Glutamatergic neuron (in vitro differentiated cells): ENCODE measurements at regions not wholly inside any gene's neighbourhood (a gene's known extent, or its start where the extent isn't known, plus 50 kb on each side); places are given as distances from the start of the nearest gene placed in this dataset.

ENCODE experiments used
- DNase-seq: peaks from one replicate; pipeline ENCODE4 v3.0.0; 2022
- H3K27ac Mint-ChIP-seq: one replicate; pipeline ENCODE4 v1.8.0; 2020; ENCODE audit warnings: mild to moderate bottlenecking, mixed read lengths, inconsistent platforms; ENCODE audit not compliant: unreplicated experiment
- H3K27me3 Mint-ChIP-seq: one replicate; pipeline ENCODE4 v1.8.0; 2020; ENCODE audit warnings: mild to moderate bottlenecking, moderate library complexity, mixed read lengths, inconsistent platforms; ENCODE audit not compliant: unreplicated experiment
- H3K36me3 Mint-ChIP-seq: one replicate; pipeline ENCODE4 v1.8.0; 2020; ENCODE audit warnings: mild to moderate bottlenecking, mixed read lengths, inconsistent platforms; ENCODE audit not compliant: unreplicated experiment
- H3K4me1 Mint-ChIP-seq: one replicate; pipeline ENCODE4 v1.8.0; 2020; ENCODE audit warnings: mild to moderate bottlenecking, low read depth, mixed read lengths, inconsistent platforms; ENCODE audit not compliant: unreplicated experiment
- H3K4me3 Mint-ChIP-seq: one replicate; pipeline ENCODE4 v1.8.0; 2020; ENCODE audit warnings: mild to moderate bottlenecking, mixed read lengths, inconsistent platforms; ENCODE audit not compliant: unreplicated experiment
- H3K9me3 Mint-ChIP-seq: one replicate; pipeline ENCODE4 v1.8.0; 2020; ENCODE audit warnings: mild to moderate bottlenecking, moderate library complexity, mixed read lengths, inconsistent platforms; ENCODE audit not compliant: unreplicated experiment
- CTCF ChIP-seq: fragments of 200-600 bp; sonication (generic); IDR thresholded peaks from one replicate; pipeline ENCODE4 v1.5.0; 2021; ENCODE audit not compliant: partially characterized antibody, unreplicated experiment

GRCh38 chr5:28388428-28388827 lies 1350.0 kb upstream of the CDH9 start:
- no peak overlapping the region for H3K4me3 Mint-ChIP-seq
- no peak for DNase-seq
- no peaks in the 10 kb centered on the region for H3K36me3 Mint-ChIP-seq
- no peak overlapping the region for H3K27ac Mint-ChIP-seq
- TF ChIP-seq CTCF, result no peak
- peaks cover 1% of the 10 kb centered on the region for H3K4me1 Mint-ChIP-seq
- H3K27me3 Mint-ChIP-seq, result peaks cover 2% of the 10 kb centered on the region
- no peaks in the 10 kb centered on the region for H3K9me3 Mint-ChIP-seq

GRCh38 chr5:28386712-28387111 lies 1348.3 kb upstream of the CDH9 start:
- Mint-ChIP-seq H3K27me3 (peaks cover 2% of the 10 kb centered on the region), H3K36me3 (no peaks in the 10 kb centered on the region), H3K9me3 (no peaks in the 10 kb centered on the region), H3K4me3 (no peak overlapping the region), H3K4me1 (peaks cover 1% of the 10 kb centered on the region), H3K27ac (no peak overlapping the region)
- DNase-seq, result no peak
- no peak for TF ChIP-seq CTCF

DNA sequence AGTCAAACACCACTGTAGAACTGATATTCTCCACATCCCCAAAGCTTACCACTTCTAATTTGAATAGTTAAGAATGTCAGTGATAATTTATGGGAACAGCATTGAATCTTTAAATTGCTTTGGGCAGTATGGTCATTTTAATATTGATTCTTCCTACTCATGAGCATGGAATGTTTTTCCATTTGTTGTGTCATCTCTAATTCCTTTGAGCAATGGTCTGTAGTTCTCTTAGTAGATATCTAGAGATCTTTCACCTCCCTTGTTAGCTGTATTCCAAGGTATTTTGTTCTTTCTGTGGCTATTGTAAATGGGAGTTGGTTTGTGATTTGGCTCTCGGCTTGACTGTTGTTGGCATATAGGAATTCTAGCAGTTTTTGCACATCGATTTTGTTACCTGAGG lies 1341.8 kb upstream of the CDH9 start:
- Mint-ChIP-seq H3K27me3 (no peaks in the 10 kb centered on the region), H3K36me3 (no peaks in the 10 kb centered on the region), H3K27ac (no peak overlapping the region), H3K4me1 (no peaks in the 10 kb centered on the region), H3K4me3 (no peak overlapping the region), H3K9me3 (peaks cover 4% of the 10 kb centered on the region)
- DNase-seq, result no peak
- no peak for TF ChIP-seq CTCF

DNA sequence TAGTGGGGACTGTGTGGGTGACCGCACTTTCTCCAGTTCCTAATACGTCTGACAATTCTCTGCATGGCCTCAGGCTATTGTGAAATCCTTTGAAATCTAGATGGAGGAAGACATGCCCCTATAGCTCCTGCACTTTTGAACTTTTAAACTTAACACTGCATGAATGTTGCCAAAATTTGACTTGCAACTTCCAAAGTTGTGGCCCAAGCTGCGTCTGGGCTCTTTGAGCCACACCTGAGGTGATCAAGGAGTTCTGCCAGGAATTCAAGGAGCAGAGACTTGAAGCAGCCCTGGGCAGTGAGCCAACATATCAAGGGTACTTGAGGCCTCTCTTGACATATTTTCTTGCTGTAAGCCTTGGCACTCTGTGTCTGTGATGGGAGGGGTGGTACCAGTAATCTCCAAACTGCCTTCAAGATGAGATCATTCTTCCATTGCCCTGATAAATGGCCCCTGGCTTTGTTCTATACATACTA lies 1336.1 kb upstream of the CDH9 start:
- TF ChIP-seq CTCF, result no peak
- H3K27me3 Mint-ChIP-seq, result no peaks in the 10 kb centered on the region
- no peaks in the 10 kb centered on the region for H3K36me3 Mint-ChIP-seq
- DNase-seq, result no peak
- no peak overlapping the region for H3K4me3 Mint-ChIP-seq
- no peaks in the 10 kb centered on the region for H3K4me1 Mint-ChIP-seq
- no peak overlapping the region for H3K27ac Mint-ChIP-seq
- H3K9me3 Mint-ChIP-seq, result peaks cover 6% of the 10 kb centered on the region

GRCh38 chr5:28370896-28371295 lies 1332.5 kb upstream of the CDH9 start:
- no peak overlapping the region for H3K27ac Mint-ChIP-seq
- no peaks in the 10 kb centered on the region for H3K4me1 Mint-ChIP-seq
- H3K4me3 Mint-ChIP-seq, result no peak overlapping the region
- DNase-seq, result no peak
- no peak for TF ChIP-seq CTCF
- H3K36me3 Mint-ChIP-seq, result no peaks in the 10 kb centered on the region
- no peaks in the 10 kb centered on the region for H3K27me3 Mint-ChIP-seq
- H3K9me3 Mint-ChIP-seq, result peaks cover 2% of the 10 kb centered on the region
